CD4-positive, alpha-beta T cell treated with Interleukin-4 for 4 hours (primary cell): ENCODE measurements at regions not wholly inside any gene's neighbourhood (a gene's known extent, or its start where the extent isn't known, plus 50 kb on each side); places are given as distances from the start of the nearest gene placed in this dataset.

Experiments
- DNase-seq: peaks from one replicate; pipeline ENCODE4 v3.0.0-alpha.2; 2020

- no peak for DNase-seq
Measured at GRCh38 chr4:43999669-44000068, 448.9 kb downstream of the KCTD8 start.

- DNase-seq, result no peak
Measured at GRCh38 chr4:44002368-44002767, 446.2 kb downstream of the KCTD8 start.

DNA sequence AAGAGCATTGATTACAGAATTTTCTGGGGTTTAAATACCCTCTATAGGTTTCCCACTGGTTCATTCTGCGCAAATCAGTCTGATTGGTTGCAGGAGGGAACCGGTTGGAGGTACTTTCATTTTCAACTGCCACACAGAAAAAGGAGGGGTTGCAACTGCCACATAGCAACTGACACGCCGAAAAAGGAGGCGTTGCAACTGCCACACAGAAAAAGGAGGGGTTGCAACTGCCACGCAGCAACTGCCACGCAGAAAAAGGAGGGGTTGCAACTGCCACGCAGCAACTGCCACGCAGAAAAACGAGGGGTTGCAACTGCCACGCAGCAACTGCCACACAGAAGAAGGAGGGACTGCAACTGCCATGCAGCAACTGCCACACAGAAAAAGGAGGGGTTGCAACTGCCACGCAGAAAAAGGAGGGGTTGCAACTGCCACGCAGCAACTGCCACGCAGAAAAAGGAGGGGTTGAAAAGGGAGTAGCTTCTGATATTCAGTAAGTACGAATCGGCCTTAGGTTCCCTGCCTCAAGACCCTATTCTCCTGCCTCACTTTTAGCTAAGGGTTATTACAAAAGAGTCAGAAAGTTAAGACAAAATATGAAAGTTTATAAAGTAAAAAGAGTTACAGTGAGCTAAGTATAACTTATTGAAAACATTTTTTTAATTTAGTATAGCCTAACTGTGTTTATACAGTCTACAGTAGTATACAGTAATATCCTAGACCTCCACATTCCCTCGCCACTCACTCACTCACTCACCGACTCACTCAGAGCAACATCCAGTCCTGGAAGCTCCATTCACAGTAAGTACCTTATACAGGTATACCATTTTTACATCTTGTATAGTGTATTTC is 431.8 kb downstream of the KCTD8 start:
- DNase-seq, result no peak

DNA sequence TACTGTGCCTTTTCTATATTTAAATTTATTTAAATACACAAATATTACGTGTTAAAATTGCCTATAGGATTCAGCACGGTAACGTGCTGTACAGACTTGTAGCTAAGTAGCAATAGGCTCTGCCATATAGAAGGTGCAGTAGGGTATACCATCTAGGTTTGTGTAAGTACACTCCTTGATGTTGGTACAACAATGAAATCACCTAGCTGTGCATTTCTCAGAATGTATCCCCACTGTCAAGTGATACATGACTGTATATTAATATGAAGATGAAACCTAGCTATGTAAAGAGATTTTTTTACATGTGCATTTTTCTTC is 431.2 kb downstream of the KCTD8 start:
- DNase-seq, result no peak

GRCh38 chr4:44019721-44020120 is 428.9 kb downstream of the KCTD8 start:
- DNase-seq, result no peak

- no peak for DNase-seq
Measured at GRCh38 chr4:44025376-44026020, 423.1 kb downstream of the KCTD8 start.

GRCh38 chr4:44038811-44039210 is 409.8 kb downstream of the KCTD8 start:
- no peak for DNase-seq

DNA sequence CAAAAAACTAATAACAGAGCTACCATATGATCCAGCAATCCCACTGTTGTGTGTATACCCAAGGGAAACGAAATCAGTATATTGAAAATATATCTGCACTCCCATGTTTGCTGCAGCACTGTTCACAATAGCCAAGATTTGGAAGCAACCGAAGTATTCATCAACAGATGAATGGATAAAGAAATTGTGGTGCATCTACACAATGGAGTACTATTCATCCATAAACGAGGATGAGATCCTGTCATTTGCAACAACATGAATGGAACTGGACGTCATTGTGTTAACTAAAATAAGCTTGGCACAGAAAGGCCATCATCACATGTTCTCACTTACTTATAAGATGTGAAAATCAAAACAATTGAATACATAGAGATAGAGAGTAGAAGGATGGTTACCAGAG is 402.1 kb downstream of the KCTD8 start:
- no peak for DNase-seq

- no peak for DNase-seq
Measured at GRCh38 chr4:44056721-44057151, 391.9 kb downstream of the KCTD8 start.

- DNase-seq, result no peak
Measured at GRCh38 chr4:44070843-44071242, 377.8 kb downstream of the KCTD8 start.

GRCh38 chr4:44071959-44072955 is 376.4 kb downstream of the KCTD8 start:
- no peak for DNase-seq

DNA sequence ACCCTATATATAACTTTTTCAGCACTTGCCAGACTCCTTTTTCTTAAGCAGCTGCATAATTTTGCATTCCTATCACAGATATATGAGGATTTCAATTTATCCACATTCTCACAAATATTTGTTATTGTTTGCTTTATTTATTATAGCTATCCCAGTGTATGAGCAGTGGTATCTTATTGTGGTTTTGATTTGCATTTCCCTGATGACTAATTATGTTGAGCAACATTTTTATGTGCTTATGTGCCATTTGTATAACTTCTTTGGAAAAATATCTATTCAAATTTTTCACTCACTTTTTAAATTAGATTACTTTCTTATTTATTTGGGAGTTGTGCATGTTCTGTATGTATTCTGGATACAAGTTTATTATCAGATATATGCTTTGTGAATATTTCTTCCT is 361.9 kb downstream of the KCTD8 start:
- DNase-seq, result no peak

GRCh38 chr4:44093390-44093789 is 355.2 kb downstream of the KCTD8 start:
- no peak for DNase-seq

DNA sequence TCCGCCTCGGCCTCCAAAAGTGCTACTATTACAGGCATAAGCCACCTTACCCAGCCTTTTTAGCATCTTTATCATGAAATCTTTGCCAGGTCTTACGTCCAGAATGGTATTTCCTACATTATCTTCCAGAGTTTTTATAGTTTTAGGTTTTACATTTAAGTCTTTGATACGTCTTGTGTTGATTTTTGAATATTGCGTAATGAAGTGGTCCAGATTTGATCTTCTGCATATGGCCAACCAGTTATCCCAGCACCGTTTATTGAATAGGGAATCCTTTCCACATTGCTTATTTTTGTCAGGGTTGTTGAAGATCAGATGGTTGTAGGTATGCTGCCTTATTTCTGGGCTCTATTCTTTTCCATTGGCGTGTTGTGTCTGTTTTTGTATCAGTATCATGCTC is 349.6 kb downstream of the KCTD8 start:
- DNase-seq, result no peak

- no peak for DNase-seq
Measured at GRCh38 chr4:44100456-44100855, 348.2 kb downstream of the KCTD8 start.

DNA sequence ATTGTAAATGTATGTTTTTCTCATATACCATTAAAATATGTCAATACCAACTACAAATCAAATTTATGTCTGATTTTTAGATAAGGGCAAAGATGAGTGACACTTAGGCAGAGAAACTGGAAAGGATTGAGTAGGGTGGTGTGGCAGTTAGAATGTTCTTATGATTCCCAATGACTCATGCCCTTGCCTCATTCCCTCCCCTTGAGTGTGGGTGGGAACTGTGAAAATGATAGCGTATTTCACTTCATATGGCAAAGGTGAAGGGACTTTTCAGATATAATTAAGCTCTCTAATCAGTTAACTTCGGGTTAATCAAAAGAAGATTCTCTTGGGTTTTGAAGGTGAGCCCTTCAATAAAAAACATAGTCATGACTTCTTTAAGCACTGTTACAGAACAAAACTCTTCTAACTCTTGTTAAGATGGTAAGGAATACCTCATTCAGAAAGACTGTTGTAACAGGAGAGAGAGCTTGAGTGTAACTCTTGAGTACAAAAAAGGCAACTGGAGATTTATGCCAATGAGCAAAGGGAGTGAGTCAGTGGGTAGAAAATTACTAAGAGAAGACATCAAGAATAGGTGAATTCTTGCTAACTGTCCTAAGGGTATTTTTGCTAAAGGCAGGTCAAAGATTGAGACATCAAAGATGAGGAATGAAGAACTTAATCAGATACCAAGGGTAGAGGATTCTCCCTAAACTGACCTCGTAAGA is 329.5 kb downstream of the KCTD8 start:
- DNase-seq, result no peak

- DNase-seq, result no peak
Measured at GRCh38 chr4:44120646-44121045, 328.0 kb downstream of the KCTD8 start.

- no peak for DNase-seq
Measured at GRCh38 chr4:44121210-44121609, 327.4 kb downstream of the KCTD8 start.
